ENCODE measurements at regions not wholly inside any gene's neighbourhood (a gene's known extent, or its start where the extent isn't known, plus 50 kb on each side); places are given as distances from the start of the nearest gene placed in this dataset.

DNA sequence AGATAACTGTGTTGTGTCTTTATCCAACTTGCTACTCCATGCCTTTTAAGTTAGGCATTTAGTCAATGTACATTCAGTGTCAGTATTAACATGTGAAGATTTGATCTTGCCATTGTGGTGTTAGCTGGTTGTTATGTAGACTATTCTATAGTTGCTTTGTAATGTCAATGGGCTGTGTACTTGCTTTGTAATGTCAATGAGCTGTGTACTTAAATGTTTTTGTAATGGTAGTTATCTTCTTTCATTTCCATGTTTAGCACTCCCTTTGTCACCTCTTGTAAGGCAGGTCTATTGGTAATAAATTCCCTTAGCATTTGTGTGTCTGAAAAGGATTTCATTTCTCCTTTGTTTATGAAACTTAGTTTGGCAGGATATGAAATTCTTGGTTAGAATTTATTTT is 53.4 kb downstream of the MC4R start:
- no TSS peak for BruUV-seq (replicated peaks)
- intact Hi-C loops (cut with micrococcal nuclease; ENCODE audit: unreplicated experiment) = no loop called here
- no peaks in the 10 kb centered on the region for H3K36me3 ChIP-seq (ENCODE audit: insufficient read depth, low read length)
- ChIA-PET POLR2A (no interaction called here), CTCF (ENCODE audit: unreplicated experiment) (no interaction called here)
- H3K79me2 ChIP-seq (ENCODE audit: insufficient read depth, low read depth, low read length) = no peaks in the 10 kb centered on the region
- H3K9me2 ChIP-seq (ENCODE audit: insufficient read depth, low read length) = no peaks in the 10 kb centered on the region
- no peak overlapping the region for H3K4me2 ChIP-seq (ENCODE audit: low read length)
- no peak overlapping the region for H3K27ac ChIP-seq (ENCODE audit: low read depth, low read length, poor library complexity, severe bottlenecking)
- no peaks in the 10 kb centered on the region for H4K20me1 ChIP-seq (ENCODE audit: insufficient read depth, low read length)
- no peak overlapping the region for H2AFZ ChIP-seq (ENCODE audit: low read length)
- no peak for TF ChIP-seq EZH2phosphoT487 (IDR thresholded peaks at IDR 0.05; ENCODE audit: borderline replicate concordance, low read depth, low read length)
- TF ChIP-seq, protein P1, sequence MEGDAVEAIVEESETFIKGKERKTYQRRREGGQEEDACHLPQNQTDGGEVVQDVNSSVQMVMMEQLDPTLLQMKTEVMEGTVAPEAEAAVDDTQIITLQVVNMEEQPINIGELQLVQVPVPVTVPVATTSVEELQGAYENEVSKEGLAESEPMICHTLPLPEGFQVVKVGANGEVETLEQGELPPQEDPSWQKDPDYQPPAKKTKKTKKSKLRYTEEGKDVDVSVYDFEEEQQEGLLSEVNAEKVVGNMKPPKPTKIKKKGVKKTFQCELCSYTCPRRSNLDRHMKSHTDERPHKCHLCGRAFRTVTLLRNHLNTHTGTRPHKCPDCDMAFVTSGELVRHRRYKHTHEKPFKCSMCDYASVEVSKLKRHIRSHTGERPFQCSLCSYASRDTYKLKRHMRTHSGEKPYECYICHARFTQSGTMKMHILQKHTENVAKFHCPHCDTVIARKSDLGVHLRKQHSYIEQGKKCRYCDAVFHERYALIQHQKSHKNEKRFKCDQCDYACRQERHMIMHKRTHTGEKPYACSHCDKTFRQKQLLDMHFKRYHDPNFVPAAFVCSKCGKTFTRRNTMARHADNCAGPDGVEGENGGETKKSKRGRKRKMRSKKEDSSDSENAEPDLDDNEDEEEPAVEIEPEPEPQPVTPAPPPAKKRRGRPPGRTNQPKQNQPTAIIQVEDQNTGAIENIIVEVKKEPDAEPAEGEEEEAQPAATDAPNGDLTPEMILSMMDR (conservative IDR thresholded peaks at IDR 0.05; ENCODE audit: low read length) = no peak
- no peak overlapping the region for H3K4me3 ChIP-seq (ENCODE audit: low read depth, low read length, poor library complexity, severe bottlenecking)
- no peaks in the 10 kb centered on the region for H3K4me1 ChIP-seq (ENCODE audit: insufficient read depth, low read length, poor library complexity, severe bottlenecking)
- DNase-seq (ENCODE audit: low spot score) = no peak
- H3K9me3 ChIP-seq (ENCODE audit: low read length) = peaks cover 6% of the 10 kb centered on the region

DNA sequence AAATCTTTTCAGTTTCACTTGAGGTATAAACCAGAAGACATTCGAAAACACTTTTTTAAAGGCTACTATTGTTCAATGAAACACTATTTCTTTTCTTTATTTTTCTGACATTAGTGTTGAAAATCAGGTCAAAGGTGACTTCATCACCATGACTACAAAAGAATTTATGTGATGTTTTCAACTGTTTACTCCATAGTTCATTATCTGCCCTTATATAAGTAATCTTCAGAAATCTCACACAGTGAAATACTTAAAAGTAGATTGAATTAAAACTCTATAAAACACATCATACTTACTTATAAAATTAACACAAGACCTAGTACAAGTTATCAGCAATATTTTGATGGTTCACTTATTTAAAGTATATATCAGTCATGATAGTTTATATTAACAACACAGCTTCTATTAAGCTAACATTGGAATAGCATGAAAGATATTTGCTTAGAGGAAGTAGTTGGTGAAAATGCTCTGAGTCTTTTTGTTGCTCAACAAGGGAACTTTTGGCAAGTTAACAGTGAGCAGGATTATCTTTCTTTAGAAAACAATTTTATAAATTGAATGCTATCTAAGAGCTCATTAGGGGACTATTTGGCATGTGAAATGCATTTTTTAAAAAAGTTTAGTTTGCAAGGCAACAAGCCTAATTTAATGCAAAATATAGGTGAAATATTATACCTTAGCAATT is 60.8 kb downstream of the MC4R start:
- ChIA-PET CTCF (ENCODE audit: unreplicated experiment) (no interaction called here), POLR2A (interaction anchor here (0.6 kb wide), 1 partner anchor 58 kb away, joined by 3 read pairs; no protein-coding TSS in a partner anchor)
- H3K9me3 ChIP-seq (ENCODE audit: low read length) = no peaks in the 10 kb centered on the region
- no peak overlapping the region for H3K4me3 ChIP-seq (ENCODE audit: low read depth, low read length, poor library complexity, severe bottlenecking)
- H2AFZ ChIP-seq (ENCODE audit: low read length) = no peak overlapping the region
- H3K9me2 ChIP-seq (ENCODE audit: insufficient read depth, low read length) = no peaks in the 10 kb centered on the region
- no TSS peak for BruUV-seq (replicated peaks)
- no peak overlapping the region for H3K27ac ChIP-seq (ENCODE audit: low read depth, low read length, poor library complexity, severe bottlenecking)
- H3K4me2 ChIP-seq (ENCODE audit: low read length) = no peak overlapping the region
- H3K79me2 ChIP-seq (ENCODE audit: insufficient read depth, low read depth, low read length) = no peaks in the 10 kb centered on the region
- intact Hi-C loops (cut with micrococcal nuclease; ENCODE audit: unreplicated experiment) = no loop called here
- H3K36me3 ChIP-seq (ENCODE audit: insufficient read depth, low read length) = no peaks in the 10 kb centered on the region
- TF ChIP-seq EZH2phosphoT487 (IDR thresholded peaks at IDR 0.05; ENCODE audit: borderline replicate concordance, low read depth, low read length) = no peak
- TF ChIP-seq, protein P1 (conservative IDR thresholded peaks at IDR 0.05; ENCODE audit: low read length) = no peak
- no peaks in the 10 kb centered on the region for H3K4me1 ChIP-seq (ENCODE audit: insufficient read depth, low read length, poor library complexity, severe bottlenecking)
- H4K20me1 ChIP-seq (ENCODE audit: insufficient read depth, low read length) = no peaks in the 10 kb centered on the region
- no peak for DNase-seq (ENCODE audit: low spot score)

DNA sequence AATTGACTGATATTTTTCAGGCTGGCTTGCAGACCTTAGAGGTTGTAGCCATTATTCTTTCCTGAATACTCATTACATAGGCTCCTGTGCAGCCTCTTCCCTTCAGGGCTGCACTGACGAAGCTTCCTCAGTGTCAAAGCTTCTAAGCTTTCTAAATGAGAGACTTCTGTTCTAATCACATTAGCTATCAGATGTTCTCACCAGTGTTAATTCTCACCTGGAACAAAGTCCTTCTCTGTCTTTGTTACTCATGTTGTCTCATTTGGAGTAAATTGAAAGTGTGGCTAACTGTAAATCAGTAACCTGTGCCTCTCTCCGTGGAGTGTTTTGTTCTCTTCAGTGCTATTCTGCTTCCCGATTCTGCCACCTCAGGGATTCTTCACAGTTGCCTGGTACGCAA is 76.9 kb downstream of the MC4R start:
- BruUV-seq (replicated peaks) = no TSS peak
- ChIA-PET POLR2A (interaction anchor here (0.6 kb wide), 1 partner anchor 69 kb away, joined by 5 read pairs; no protein-coding TSS in a partner anchor), CTCF (ENCODE audit: unreplicated experiment) (no interaction called here)
- no peak overlapping the region; the same call in none of the 2 replicates for H2AFZ ChIP-seq (ENCODE audit: low read length)
- no peaks in the 10 kb centered on the region for H3K36me3 ChIP-seq (ENCODE audit: insufficient read depth, low read length)
- H3K4me3 ChIP-seq (ENCODE audit: low read depth, low read length, poor library complexity, severe bottlenecking) = no peak overlapping the region
- no peak for DNase-seq (ENCODE audit: low spot score)
- H3K4me2 ChIP-seq (ENCODE audit: low read length) = no peak overlapping the region
- no peaks in the 10 kb centered on the region for H3K4me1 ChIP-seq (ENCODE audit: insufficient read depth, low read length, poor library complexity, severe bottlenecking)
- H3K79me2 ChIP-seq (ENCODE audit: insufficient read depth, low read depth, low read length) = no peaks in the 10 kb centered on the region
- no peak overlapping the region for H3K27ac ChIP-seq (ENCODE audit: low read depth, low read length, poor library complexity, severe bottlenecking)
- no peaks in the 10 kb centered on the region for H4K20me1 ChIP-seq (ENCODE audit: insufficient read depth, low read length)
- TF ChIP-seq, protein P1 (conservative IDR thresholded peaks at IDR 0.05; ENCODE audit: low read length) = no peak
- TF ChIP-seq EZH2phosphoT487 (IDR thresholded peaks at IDR 0.05; ENCODE audit: borderline replicate concordance, low read depth, low read length) = no peak
- intact Hi-C loops (cut with micrococcal nuclease; ENCODE audit: unreplicated experiment) = no loop called here
- H3K9me2 ChIP-seq (ENCODE audit: insufficient read depth, low read length) = no peaks in the 10 kb centered on the region
- no peaks in the 10 kb centered on the region for H3K9me3 ChIP-seq (ENCODE audit: low read length)
